Coronary artery (tissue), 2 donors: ENCODE measurements at regions not wholly inside any gene's neighbourhood (a gene's known extent, or its start where the extent isn't known, plus 50 kb on each side); places are given as distances from the start of the nearest gene placed in this dataset.

Experiments used
- DNase-seq: peaks from one replicate; pipeline ENCODE4 v3.0.0-alpha.2; 2017; ENCODE audit warnings: low spot score
- H3K27ac ChIP-seq, 2 donors: fragments of 200-600 bp; sonication (generic); one replicate each; pipeline ENCODE4 v1.5.1; 2016 to 2019
- H3K4me3 ChIP-seq: fragments of 200-600 bp; sonication (generic); 2 replicates; pipeline ENCODE4 v1.5.1; 2016; ENCODE audit warnings: mild to moderate bottlenecking, moderate library complexity
- CTCF ChIP-seq: fragments of 200-600 bp; sonication (generic); IDR thresholded peaks from one replicate; pipeline ENCODE4 v1.5.1; 2019; ENCODE audit warnings: antibody characterized with exemption

GRCh38 chr18:61187971-61188370, 145.3 kb upstream of the CDH20 start:
- no peak for TF ChIP-seq CTCF
- H3K27ac ChIP-seq, result no peak overlapping the region
- DNase-seq, result no peak
- no peak overlapping the region for H3K4me3 ChIP-seq

- TF ChIP-seq CTCF, result no peak
- Histone ChIP-seq H3K4me3 (no peak overlapping the region), H3K27ac (no peak overlapping the region)
- DNase-seq, result no peak
Measured at GRCh38 chr18:61189376-61189775, 143.9 kb upstream of the CDH20 start.

GRCh38 chr18:61194726-61195125, 138.5 kb upstream of the CDH20 start:
- no peak for TF ChIP-seq CTCF
- Histone ChIP-seq H3K4me3 (no peak overlapping the region), H3K27ac (no peak overlapping the region)
- DNase-seq, result no peak

- Histone ChIP-seq H3K4me3 (no peak overlapping the region), H3K27ac (no peak overlapping the region)
- no peak for TF ChIP-seq CTCF
- no peak for DNase-seq
Measured at GRCh38 chr18:61196750-61197149, 136.5 kb upstream of the CDH20 start.

GRCh38 chr18:61198486-61198885, 134.7 kb upstream of the CDH20 start:
- H3K27ac ChIP-seq, result no peak overlapping the region
- no peak for DNase-seq
- TF ChIP-seq CTCF, result no peak

GRCh38 chr18:61199171-61199848, 133.9 kb upstream of the CDH20 start:
- TF ChIP-seq CTCF, result no peak
- no peak overlapping the region for H3K27ac ChIP-seq
- no peak for DNase-seq
- H3K4me3 ChIP-seq, result no peak overlapping the region

More at GRCh38 chr18:61198486-61198885, 134.7 kb upstream of the CDH20 start:
- H3K4me3 ChIP-seq, result no peak overlapping the region

- TF ChIP-seq CTCF, result no peak
- Histone ChIP-seq H3K27ac (no peak overlapping the region), H3K4me3 (no peak overlapping the region)
- DNase-seq, result no peak
Measured at GRCh38 chr18:61201511-61201910, 131.7 kb upstream of the CDH20 start.
